Dedifferentiated amniotic fluid mesenchymal stem cell (primary cell): ENCODE measurements at regions not wholly inside any gene's neighbourhood (a gene's known extent, or its start where the extent isn't known, plus 50 kb on each side); places are given as distances from the start of the nearest gene placed in this dataset.
A peak's percentile ranks its signal among the peaks of the same experiment; 100 is the strongest.

ENCODE experiments used
- DNase-seq: peaks from one replicate; pipeline ENCODE4 v3.0.0-alpha.2; 2016; ENCODE audit errors: extremely low spot score

GRCh38 chr5:169448826-169449225 lies 134.7 kb upstream of the SPDL1 start:
- DNase-seq: no peak

- DNase-seq: no peak
Observed at GRCh38 chr5:169445191-169445590, 138.4 kb upstream of the SPDL1 start.

- no peak for DNase-seq
Observed at GRCh38 chr5:169442913-169443784, 140.4 kb upstream of the SPDL1 start.

GRCh38 chr5:169442403-169442874 lies 141.1 kb upstream of the SPDL1 start:
- DNase-seq: peak; percentile 29

GRCh38 chr5:169440107-169440705 lies 139.3 kb upstream of the SLIT3 start:
- DNase-seq: no peak

- DNase-seq: no peak
Observed at GRCh38 chr5:169439362-169439761, 138.4 kb upstream of the SLIT3 start.

- DNase-seq: no peak
Observed at GRCh38 chr5:169435506-169436229, 134.7 kb upstream of the SLIT3 start.

- DNase-seq: peak; percentile 70
Observed at GRCh38 chr5:169433221-169433651, 132.3 kb upstream of the SLIT3 start.

- DNase-seq: no peak
Observed at GRCh38 chr5:169431386-169431785, 130.4 kb upstream of the SLIT3 start.

- DNase-seq: no peak
Observed at GRCh38 chr5:169430671-169431070, 129.7 kb upstream of the SLIT3 start.

- no peak for DNase-seq
Observed at GRCh38 chr5:169429044-169429443, 128.1 kb upstream of the SLIT3 start.

GRCh38 chr5:169426784-169427183 lies 125.8 kb upstream of the SLIT3 start:
- no peak for DNase-seq

GRCh38 chr5:169424670-169425378 lies 123.9 kb upstream of the SLIT3 start:
- no peak for DNase-seq

GRCh38 chr5:169424279-169424655 lies 123.3 kb upstream of the SLIT3 start:
- no peak for DNase-seq

GRCh38 chr5:169423580-169424278 lies 122.8 kb upstream of the SLIT3 start:
- DNase-seq: no peak

GRCh38 chr5:169422087-169422486 lies 121.1 kb upstream of the SLIT3 start:
- DNase-seq: no peak

GRCh38 chr5:169421677-169422076 lies 120.7 kb upstream of the SLIT3 start:
- DNase-seq: no peak

GRCh38 chr5:169417676-169418075 lies 116.7 kb upstream of the SLIT3 start:
- no peak for DNase-seq

GRCh38 chr5:169416583-169417196 lies 115.8 kb upstream of the SLIT3 start:
- DNase-seq: peak; percentile 96

GRCh38 chr5:169415948-169416347 lies 115.0 kb upstream of the SLIT3 start:
- no peak for DNase-seq

GRCh38 chr5:169415371-169415770 lies 114.4 kb upstream of the SLIT3 start:
- no peak for DNase-seq
